ENCODE measurements at regions not wholly inside any gene's neighbourhood (a gene's known extent, or its start where the extent isn't known, plus 50 kb on each side); places are given as distances from the start of the nearest gene placed in this dataset.

GRCh38 chr2:777546-777945 lies 100.3 kb upstream of the TMEM18 start:
- TF ChIP-seq CTCF (IDR thresholded peaks at IDR 0.05) (no peak), POLR2A (IDR thresholded peaks at IDR 0.05) (no peak)
